VCaP (cell line): ENCODE measurements at regions not wholly inside any gene's neighbourhood (a gene's known extent, or its start where the extent isn't known, plus 50 kb on each side); places are given as distances from the start of the nearest gene placed in this dataset.

Experiments
- H3K27ac ChIP-seq: fragments of 450-650 bp; 2 replicates; pipeline ENCODE4 v1.5.1; 2017
- CTCF ChIP-seq: fragments of 450-650 bp; conservative IDR thresholded peaks from 2 replicates; pipeline ENCODE4 v1.5.1; 2017; ENCODE audit warnings: mild to moderate bottlenecking, moderate library complexity

GRCh38 chr3:88408935-88409334 lies 259.2 kb downstream of the C3orf38 start:
- H3K27ac ChIP-seq, result no peak overlapping the region
- TF ChIP-seq CTCF, result no peak

- no peak overlapping the region for H3K27ac ChIP-seq
- no peak for TF ChIP-seq CTCF
These were observed 260.5 kb downstream of the C3orf38 start for GRCh38 chr3:88410259-88410658.

- H3K27ac ChIP-seq, result no peak overlapping the region
- no peak for TF ChIP-seq CTCF
These were observed 262.6 kb downstream of the C3orf38 start for GRCh38 chr3:88412346-88412745.

- no peak overlapping the region for H3K27ac ChIP-seq
- no peak for TF ChIP-seq CTCF
These were observed 266.7 kb downstream of the C3orf38 start for GRCh38 chr3:88416436-88416835.

GRCh38 chr3:88418219-88418618 lies 268.5 kb downstream of the C3orf38 start:
- no peak overlapping the region for H3K27ac ChIP-seq
- no peak for TF ChIP-seq CTCF

- H3K27ac ChIP-seq, result no peak overlapping the region
- no peak for TF ChIP-seq CTCF
These were observed 283.8 kb downstream of the C3orf38 start for GRCh38 chr3:88433568-88433967.

GRCh38 chr3:88434001-88434400 lies 284.2 kb downstream of the C3orf38 start:
- TF ChIP-seq CTCF, result no peak
- H3K27ac ChIP-seq, result no peak overlapping the region

- TF ChIP-seq CTCF, result no peak
- H3K27ac ChIP-seq, result no peak overlapping the region
These were observed 290.9 kb downstream of the C3orf38 start for GRCh38 chr3:88440701-88441100.
